C4-2B (cell line): ENCODE measurements at regions not wholly inside any gene's neighbourhood (a gene's known extent, or its start where the extent isn't known, plus 50 kb on each side); places are given as distances from the start of the nearest gene placed in this dataset.

Source experiments
- ZFX ChIP-seq: fragments of 450-650 bp; IDR thresholded peaks from 2 replicates; pipeline ENCODE4 v1.6.1; 2017
- TF ChIP-seq, protein P1 (sequence below): fragments of 450-650 bp; conservative IDR thresholded peaks from 2 replicates; pipeline ENCODE4 v1.5.1; 2017; ENCODE audit warnings: mild to moderate bottlenecking

- TF ChIP-seq, protein P1, sequence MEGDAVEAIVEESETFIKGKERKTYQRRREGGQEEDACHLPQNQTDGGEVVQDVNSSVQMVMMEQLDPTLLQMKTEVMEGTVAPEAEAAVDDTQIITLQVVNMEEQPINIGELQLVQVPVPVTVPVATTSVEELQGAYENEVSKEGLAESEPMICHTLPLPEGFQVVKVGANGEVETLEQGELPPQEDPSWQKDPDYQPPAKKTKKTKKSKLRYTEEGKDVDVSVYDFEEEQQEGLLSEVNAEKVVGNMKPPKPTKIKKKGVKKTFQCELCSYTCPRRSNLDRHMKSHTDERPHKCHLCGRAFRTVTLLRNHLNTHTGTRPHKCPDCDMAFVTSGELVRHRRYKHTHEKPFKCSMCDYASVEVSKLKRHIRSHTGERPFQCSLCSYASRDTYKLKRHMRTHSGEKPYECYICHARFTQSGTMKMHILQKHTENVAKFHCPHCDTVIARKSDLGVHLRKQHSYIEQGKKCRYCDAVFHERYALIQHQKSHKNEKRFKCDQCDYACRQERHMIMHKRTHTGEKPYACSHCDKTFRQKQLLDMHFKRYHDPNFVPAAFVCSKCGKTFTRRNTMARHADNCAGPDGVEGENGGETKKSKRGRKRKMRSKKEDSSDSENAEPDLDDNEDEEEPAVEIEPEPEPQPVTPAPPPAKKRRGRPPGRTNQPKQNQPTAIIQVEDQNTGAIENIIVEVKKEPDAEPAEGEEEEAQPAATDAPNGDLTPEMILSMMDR = no peak
- no peak for TF ChIP-seq ZFX
Observed at GRCh38 chr12:24483732-24484131, 465.2 kb downstream of the BCAT1 start.
